ENCODE measurements at regions not wholly inside any gene's neighbourhood (a gene's known extent, or its start where the extent isn't known, plus 50 kb on each side); places are given as distances from the start of the nearest gene placed in this dataset.
"Not testable (repeated sequence)": the region's sequence is repeated elsewhere in the genome, so short reads cannot be mapped to it uniquely, and the experiment has no call there.

DNA sequence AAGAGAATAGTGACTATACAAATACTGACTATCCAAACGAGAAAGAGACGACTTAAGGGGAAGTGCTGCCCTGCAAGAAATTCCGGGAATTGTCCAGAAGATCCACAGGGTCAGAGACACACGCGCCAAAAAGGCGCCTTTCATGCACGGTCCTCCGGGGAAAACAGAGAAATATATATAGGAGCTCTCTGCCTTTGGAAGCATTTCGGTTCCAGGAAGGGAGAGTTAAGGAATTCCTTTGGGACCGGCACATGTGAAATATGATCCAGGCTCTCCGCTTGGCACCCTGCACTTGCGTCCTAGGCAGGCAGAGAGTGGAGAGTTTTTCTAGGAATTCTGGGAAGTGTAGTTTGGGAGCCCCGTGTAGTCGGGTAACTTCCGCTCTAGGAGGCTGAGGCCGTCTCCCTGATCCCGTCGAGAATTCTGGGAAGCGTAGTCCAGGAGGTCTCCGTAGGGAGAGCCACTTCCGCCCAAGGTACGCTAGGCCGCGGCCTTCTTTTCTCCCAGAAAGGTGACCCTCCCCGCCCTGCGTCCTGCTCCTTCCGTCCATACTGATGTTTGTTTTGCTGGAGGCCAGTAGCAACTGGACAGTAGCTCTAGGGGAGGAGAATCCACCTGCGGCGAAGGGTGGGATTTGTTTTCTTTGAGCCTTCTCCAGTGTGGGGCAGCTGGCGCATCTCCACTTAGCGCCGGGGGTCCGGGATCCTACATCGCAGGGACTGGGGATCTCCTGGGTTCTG, 69.4 kb upstream of the GPR39 start:
- Mint-ChIP-seq H3K27me3 (ENCODE audit: low read depth) (peaks cover 16% of the 10 kb centered on the region), H3K27ac (ENCODE audit: unreplicated experiment) (peak overlapping the region; percentile 78), H3K4me3 (ENCODE audit: unreplicated experiment) (peak overlapping the region; percentile 76)
- not testable (repeated sequence) for DNase-seq (ENCODE audit: low spot score); H3K9me3 Mint-ChIP-seq (ENCODE audit: low read depth); H3K36me3 Mint-ChIP-seq (ENCODE audit: low read depth); H3K4me1 Mint-ChIP-seq (ENCODE audit: low read depth)

DNA sequence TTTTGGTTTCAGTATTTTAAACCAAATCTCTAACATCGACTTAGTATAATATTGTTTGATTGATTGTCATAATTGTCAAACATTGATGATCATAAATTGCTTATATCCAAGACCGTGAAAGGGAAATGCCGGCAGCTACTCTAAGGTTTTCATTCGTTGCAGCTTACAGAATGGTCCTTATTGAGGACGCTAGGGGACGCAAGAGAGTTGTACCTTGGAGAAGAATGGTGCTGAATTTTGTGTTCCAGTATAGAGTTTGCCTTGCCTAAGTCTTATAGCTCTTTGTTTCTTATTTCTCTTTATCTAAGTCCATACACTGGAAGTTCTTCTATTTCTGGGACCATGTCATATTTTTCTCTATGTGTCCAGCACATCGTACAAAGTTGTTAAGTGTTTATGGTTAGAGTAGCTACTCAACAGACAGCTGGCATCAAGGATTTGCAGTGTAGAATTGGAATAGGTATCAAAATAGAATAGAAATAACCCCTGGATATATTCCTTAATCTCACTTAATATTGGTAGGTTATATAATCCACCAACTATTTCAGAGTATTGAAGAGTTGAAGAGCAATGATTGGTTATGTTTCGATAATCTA, 67.4 kb upstream of the GPR39 start:
- H3K27ac Mint-ChIP-seq (ENCODE audit: unreplicated experiment); DNase-seq (ENCODE audit: low spot score); H3K4me3 Mint-ChIP-seq (ENCODE audit: unreplicated experiment); H3K9me3 Mint-ChIP-seq (ENCODE audit: low read depth); H3K36me3 Mint-ChIP-seq (ENCODE audit: low read depth): not testable (repeated sequence)
- TF ChIP-seq CTCF (IDR thresholded peaks at IDR 0.05) = peak; percentile 79
- Mint-ChIP-seq H3K4me1 (ENCODE audit: low read depth) (peaks cover 12% of the 10 kb centered on the region), H3K27me3 (ENCODE audit: low read depth) (peaks cover 17% of the 10 kb centered on the region)

- Mint-ChIP-seq H3K27me3 (ENCODE audit: low read depth) (peaks cover 23% of the 10 kb centered on the region), H3K4me1 (ENCODE audit: low read depth) (peaks cover 12% of the 10 kb centered on the region)
- not testable (repeated sequence) for H3K9me3 Mint-ChIP-seq (ENCODE audit: low read depth); H3K4me3 Mint-ChIP-seq (ENCODE audit: unreplicated experiment); DNase-seq (ENCODE audit: low spot score); H3K36me3 Mint-ChIP-seq (ENCODE audit: low read depth); H3K27ac Mint-ChIP-seq (ENCODE audit: unreplicated experiment)
These were observed 64.9 kb upstream of the GPR39 start for GRCh38 chr2:132351668-132352067.

DNA sequence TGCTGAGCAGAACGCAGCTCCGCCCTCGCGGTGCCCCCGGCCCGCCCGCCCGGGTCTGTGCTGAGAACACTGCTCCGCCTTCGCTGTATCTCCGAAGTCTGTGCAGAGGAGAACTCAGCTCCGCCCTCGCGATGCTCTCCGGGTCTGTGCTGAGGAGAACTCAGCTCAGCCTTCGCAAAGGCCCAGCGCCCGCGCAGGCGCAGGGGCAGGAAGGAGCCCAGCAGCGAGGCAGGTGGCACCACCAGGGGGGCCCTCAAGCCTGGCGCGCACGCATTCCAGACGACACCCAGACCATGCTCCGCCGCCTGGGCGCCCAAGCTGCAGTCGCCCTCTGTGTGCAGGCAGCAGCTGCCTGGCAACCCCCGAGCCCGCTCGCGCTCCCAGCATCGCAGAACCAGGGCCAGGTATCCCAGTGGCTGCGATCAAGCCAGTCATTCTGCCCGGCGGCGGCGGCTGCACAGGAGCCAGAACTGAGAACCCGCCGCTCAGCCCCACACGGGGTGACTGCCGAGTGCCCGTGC, 64.1 kb upstream of the GPR39 start:
- not testable (repeated sequence) for H3K27ac Mint-ChIP-seq (ENCODE audit: unreplicated experiment); DNase-seq (ENCODE audit: low spot score); H3K4me1 Mint-ChIP-seq (ENCODE audit: low read depth); H3K36me3 Mint-ChIP-seq (ENCODE audit: low read depth); H3K9me3 Mint-ChIP-seq (ENCODE audit: low read depth)
- Mint-ChIP-seq H3K4me3 (ENCODE audit: unreplicated experiment) (peak overlapping the region; percentile 68), H3K27me3 (ENCODE audit: low read depth) (peaks cover 23% of the 10 kb centered on the region)

DNA sequence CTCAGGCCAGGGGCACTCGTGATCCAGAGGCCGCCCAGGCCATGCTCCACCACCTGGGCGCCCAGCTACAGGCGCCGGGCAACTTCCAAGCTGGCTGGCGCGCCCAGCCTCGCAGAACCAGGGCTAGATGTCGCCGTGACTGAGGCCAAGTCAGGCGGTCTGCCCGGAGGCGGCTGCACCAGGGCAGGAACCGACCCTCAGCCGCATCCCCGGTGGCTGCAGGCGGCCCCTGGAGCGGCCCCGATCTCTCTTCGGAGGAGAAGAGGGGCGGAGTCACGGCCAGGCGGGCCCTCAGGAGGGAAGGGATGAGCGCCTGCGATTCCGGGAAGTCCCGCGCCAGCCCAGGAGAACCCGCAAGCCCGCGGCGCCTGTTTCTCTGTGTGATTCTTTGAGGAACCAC, 63.2 kb upstream of the GPR39 start:
- H3K27me3 Mint-ChIP-seq (ENCODE audit: low read depth) = peaks cover 23% of the 10 kb centered on the region
- not testable (repeated sequence) for DNase-seq (ENCODE audit: low spot score); H3K9me3 Mint-ChIP-seq (ENCODE audit: low read depth); H3K4me1 Mint-ChIP-seq (ENCODE audit: low read depth); H3K27ac Mint-ChIP-seq (ENCODE audit: unreplicated experiment); H3K36me3 Mint-ChIP-seq (ENCODE audit: low read depth)
- peak overlapping the region; percentile 33 for H3K4me3 Mint-ChIP-seq (ENCODE audit: unreplicated experiment)

GRCh38 chr2:132360964-132361363, 55.6 kb upstream of the GPR39 start:
- H3K4me3 Mint-ChIP-seq (ENCODE audit: unreplicated experiment); H3K27me3 Mint-ChIP-seq (ENCODE audit: low read depth); H3K27ac Mint-ChIP-seq (ENCODE audit: unreplicated experiment); H3K36me3 Mint-ChIP-seq (ENCODE audit: low read depth); H3K4me1 Mint-ChIP-seq (ENCODE audit: low read depth): not testable (repeated sequence)
- H3K9me3 Mint-ChIP-seq (ENCODE audit: low read depth) = peaks cover 24% of the 10 kb centered on the region
- DNase-seq (ENCODE audit: low spot score) = peak; percentile 94

GRCh38 chr2:132361498-132361897, 55.1 kb upstream of the GPR39 start:
- H3K27ac Mint-ChIP-seq (ENCODE audit: unreplicated experiment); H3K4me3 Mint-ChIP-seq (ENCODE audit: unreplicated experiment); H3K36me3 Mint-ChIP-seq (ENCODE audit: low read depth); DNase-seq (ENCODE audit: low spot score); H3K4me1 Mint-ChIP-seq (ENCODE audit: low read depth); H3K27me3 Mint-ChIP-seq (ENCODE audit: low read depth): not testable (repeated sequence)
- H3K9me3 Mint-ChIP-seq (ENCODE audit: low read depth) = peaks cover 24% of the 10 kb centered on the region

GRCh38 chr2:132363352-132363751, 53.3 kb upstream of the GPR39 start:
- not testable (repeated sequence) for H3K4me3 Mint-ChIP-seq (ENCODE audit: unreplicated experiment); H3K27ac Mint-ChIP-seq (ENCODE audit: unreplicated experiment); H3K4me1 Mint-ChIP-seq (ENCODE audit: low read depth); H3K27me3 Mint-ChIP-seq (ENCODE audit: low read depth); DNase-seq (ENCODE audit: low spot score); H3K36me3 Mint-ChIP-seq (ENCODE audit: low read depth)
- peaks cover 24% of the 10 kb centered on the region for H3K9me3 Mint-ChIP-seq (ENCODE audit: low read depth)

DNA sequence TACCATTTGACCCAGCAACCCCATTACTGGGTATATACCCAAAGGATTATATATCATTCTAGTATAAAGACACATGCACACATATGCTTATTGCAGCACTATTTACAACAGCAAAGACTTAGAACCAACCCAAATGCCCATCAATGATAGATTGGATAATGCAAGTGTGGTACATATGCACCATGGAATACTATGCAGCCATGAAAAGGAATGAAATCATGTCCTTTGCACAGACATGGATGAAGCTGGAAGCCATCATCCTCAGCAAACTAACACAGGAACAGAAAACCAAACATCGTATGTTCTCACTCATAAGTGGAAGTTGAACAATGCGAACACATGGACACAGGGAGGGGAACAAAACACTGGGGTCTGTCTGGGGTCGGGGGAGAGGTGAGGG, 50.6 kb upstream of the GPR39 start:
- H3K9me3 Mint-ChIP-seq (ENCODE audit: low read depth) = peaks cover 18% of the 10 kb centered on the region
- peaks cover 23% of the 10 kb centered on the region for H3K27me3 Mint-ChIP-seq (ENCODE audit: low read depth)
- H3K27ac Mint-ChIP-seq (ENCODE audit: unreplicated experiment); H3K36me3 Mint-ChIP-seq (ENCODE audit: low read depth); H3K4me1 Mint-ChIP-seq (ENCODE audit: low read depth); H3K4me3 Mint-ChIP-seq (ENCODE audit: unreplicated experiment); DNase-seq (ENCODE audit: low spot score): not testable (repeated sequence)

All from chondrocyte (in vitro differentiated cells).